Body of pancreas (tissue), 4 donors: ENCODE measurements at regions not wholly inside any gene's neighbourhood (a gene's known extent, or its start where the extent isn't known, plus 50 kb on each side); places are given as distances from the start of the nearest gene placed in this dataset.

ENCODE experiments used
- ATAC-seq: fragments of 150-250 bp; one replicate; pipeline ENCODE4 v1.9.1; 2016
- DNase-seq, 4 donors: peaks; one replicate each; pipeline ENCODE4 v3.0.0-alpha.2; 2019
- H3K27ac ChIP-seq, 4 donors: fragments of 200-600 bp; sonication (generic); 1 replicate in 3 of 4; 2 replicates in 1 of 4; pipeline versions ENCODE4 v1.5.1 to v1.6.1; 2016 to 2019; ENCODE audit warnings: mild to moderate bottlenecking in 1 of 4, mixed read lengths in 1 of 4, moderate library complexity in 1 of 4
- H3K27me3 ChIP-seq, 2 donors: fragments of 200-600 bp; sonication (generic); one replicate each; pipeline ENCODE4 v1.6.0; 2016; ENCODE audit warnings: mild to moderate bottlenecking in 1 of 2
- H3K36me3 ChIP-seq, 2 donors: fragments of 200-600 bp; sonication (generic); replicated peaks in 1 of 2; 2 replicates each; pipeline ENCODE4 v1.5.1; 2016; ENCODE audit warnings: low read depth in 2 of 2; ENCODE audit not compliant: insufficient read depth in 1 of 2
- H3K4me1 ChIP-seq: fragments of 200-600 bp; sonication (generic); one replicate; pipeline ENCODE4 v1.6.0; 2016
- H3K4me3 ChIP-seq, 2 donors: fragments of 200-600 bp; sonication (generic); 1 replicate in 1 of 2; 2 replicates in 1 of 2; pipeline ENCODE4 v1.5.1; 2016 to 2019
- H3K9me3 ChIP-seq, 3 donors: fragments of 200-600 bp; sonication (generic); 1 replicate in 2 of 3; 2 replicates in 1 of 3; pipeline ENCODE4 v1.5.1; 2016
- CTCF ChIP-seq, 7 experiments: fragments of 450-650 bp in 4 of 7; fragments of 200-600 bp in 3 of 7; sonication (generic) in 3 of 7; IDR thresholded peaks; one replicate each; pipeline ENCODE4 v1.5.1; 2016 to 2019; ENCODE audit warnings: antibody characterized with exemption in 7 of 7
- POLR2A ChIP-seq, 3 donors: fragments of 450-650 bp; IDR thresholded peaks; one replicate each; pipeline ENCODE4 v1.6.1; 2016; ENCODE audit warnings: antibody characterized with exemption in 3 of 3, mild to moderate bottlenecking in 2 of 3
- WGBS, 2 donors: methylation state at CpG; one replicate each; pipeline ENCODE4 v1.1.5; 2017; 5-methylcytosine and 5-hydroxymethylcytosine counted together
- intact Hi-C: fragments of 100-400 bp; cut with DNase I; formaldehyde crosslinking; loops from one replicate; pipeline ENCODE4 v1.15.1; 2023

GRCh38 chr20:6831461-6831860 lies 64.0 kb downstream of the BMP2 start:
- DNase-seq: no peak
- peaks cover 3% of the 10 kb centered on the region for H3K4me1 ChIP-seq
- no peak overlapping the region for H3K27ac ChIP-seq
- 49 to 55% methylated on average over 3 of the region's 3 CpGs for WGBS, 2 donors
- TF ChIP-seq CTCF (IDR thresholded peaks at IDR 0.05) (no peak), POLR2A (IDR thresholded peaks at IDR 0.05) (no peak)
- H3K9me3 ChIP-seq: no peaks in the 10 kb centered on the region
- intact Hi-C loops: no loop called here
- no peaks in the 10 kb centered on the region for H3K27me3 ChIP-seq
- no peak for ATAC-seq
- no peak overlapping the region for H3K4me3 ChIP-seq
- H3K36me3 ChIP-seq: no peaks in the 10 kb centered on the region

- peaks cover 3% of the 10 kb centered on the region for H3K4me1 ChIP-seq
- intact Hi-C loops: no loop called here
- no peak overlapping the region for H3K4me3 ChIP-seq
- ATAC-seq: no peak
- H3K36me3 ChIP-seq: no peaks in the 10 kb centered on the region
- 87 to 92% methylated on average over 10 of the region's 10 CpGs for WGBS, 2 donors
- no peak for DNase-seq
- no peak overlapping the region for H3K27ac ChIP-seq
- TF ChIP-seq CTCF (IDR thresholded peaks at IDR 0.05) (no peak), POLR2A (IDR thresholded peaks at IDR 0.05) (no peak)
- no peaks in the 10 kb centered on the region for H3K27me3 ChIP-seq
- no peaks in the 10 kb centered on the region for H3K9me3 ChIP-seq
Measured at GRCh38 chr20:6832811-6833210, 65.3 kb downstream of the BMP2 start.

- H3K9me3 ChIP-seq: no peaks in the 10 kb centered on the region
- no peaks in the 10 kb centered on the region for H3K4me1 ChIP-seq
- intact Hi-C loops: no loop called here
- WGBS, 2 donors: 61 to 74% methylated on average over 3 of the region's 3 CpGs
- no peak overlapping the region for H3K27ac ChIP-seq
- H3K4me3 ChIP-seq: no peak overlapping the region
- DNase-seq (no peak), ATAC-seq (no peak)
- no peaks in the 10 kb centered on the region for H3K36me3 ChIP-seq
- no peak for TF ChIP-seq CTCF (IDR thresholded peaks at IDR 0.05)
- no peak for TF ChIP-seq POLR2A (IDR thresholded peaks at IDR 0.05)
- H3K27me3 ChIP-seq: no peaks in the 10 kb centered on the region
Measured at GRCh38 chr20:6835609-6836008, 68.1 kb downstream of the BMP2 start.

GRCh38 chr20:6836821-6837374 lies 69.4 kb downstream of the BMP2 start:
- Histone ChIP-seq H3K27ac (no peak overlapping the region), H3K36me3 (no peaks in the 10 kb centered on the region), H3K27me3 (no peaks in the 10 kb centered on the region), H3K9me3 (no peaks in the 10 kb centered on the region), H3K4me3 (no peak overlapping the region), H3K4me1 (no peaks in the 10 kb centered on the region)
- intact Hi-C loops: no loop called here
- 80 to 81% methylated on average over 7 of the region's 7 CpGs for WGBS, 2 donors
- DNase-seq: no peak
- TF ChIP-seq POLR2A (IDR thresholded peaks at IDR 0.05): no peak
- ATAC-seq: no peak

GRCh38 chr20:6837730-6838129 lies 70.2 kb downstream of the BMP2 start:
- H3K4me1 ChIP-seq: no peaks in the 10 kb centered on the region
- no peaks in the 10 kb centered on the region for H3K36me3 ChIP-seq
- no peaks in the 10 kb centered on the region for H3K9me3 ChIP-seq
- no peak for TF ChIP-seq CTCF (IDR thresholded peaks at IDR 0.05)
- TF ChIP-seq POLR2A (IDR thresholded peaks at IDR 0.05): no peak
- DNase-seq (no peak), ATAC-seq (no peak)
- no peaks in the 10 kb centered on the region for H3K27me3 ChIP-seq
- 64 to 65% methylated on average over 2 of the region's 2 CpGs for WGBS, 2 donors
- intact Hi-C loops: no loop called here
- H3K4me3 ChIP-seq: no peak overlapping the region
- H3K27ac ChIP-seq: no peak overlapping the region
